ENCODE measurements at regions not wholly inside any gene's neighbourhood (a gene's known extent, or its start where the extent isn't known, plus 50 kb on each side); places are given as distances from the start of the nearest gene placed in this dataset.

DNA sequence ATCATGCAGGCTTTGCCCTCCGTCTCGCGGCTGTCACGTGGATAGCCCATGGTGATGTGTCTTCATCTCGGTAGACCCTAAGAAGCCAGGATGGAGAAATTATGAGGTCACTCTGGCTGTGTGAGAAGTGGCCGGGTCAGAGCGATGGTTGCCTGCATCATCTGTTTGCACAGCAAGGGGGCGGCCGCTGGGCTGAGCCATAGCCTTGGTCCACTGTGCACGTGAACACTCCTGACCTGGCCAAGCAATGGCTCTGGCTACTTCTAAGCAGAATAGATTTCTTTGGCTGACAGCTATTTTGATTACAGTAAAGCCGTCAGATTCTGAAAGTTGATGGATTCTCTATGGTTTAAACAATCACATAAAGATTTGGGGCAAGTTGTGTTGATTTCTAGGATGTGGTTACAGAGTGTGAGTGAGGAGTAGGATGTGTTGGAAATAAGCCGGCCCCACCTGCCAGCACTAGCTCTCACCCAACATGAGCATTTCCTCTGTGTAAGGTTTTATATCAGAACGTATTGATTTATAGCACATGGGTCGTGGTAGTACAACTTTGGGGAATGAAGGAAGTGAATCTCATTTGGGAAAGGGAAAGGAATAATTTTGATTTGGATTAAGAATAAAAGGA, 214.4 kb upstream of the GPR26 start (continued):
- TF ChIP-seq SIX1 (CRISPR knock-in tag; IDR thresholded peaks at IDR 0.05; ENCODE audit: borderline replicate concordance) (no peak), ZNF343 (CRISPR knock-in tag; IDR thresholded peaks at IDR 0.05) (no peak), FOSL2 (CRISPR knock-in tag; IDR thresholded peaks at IDR 0.05) (0 out of 2 replicates have a peak, but pooled peaks have one; percentile 29), NCOA1 (CRISPR knock-in tag; IDR thresholded peaks at IDR 0.05) (no peak), KDM6A (CRISPR knock-in tag; IDR thresholded peaks at IDR 0.05; ENCODE audit: low read depth) (no peak), BHLHE40 (IDR thresholded peaks at IDR 0.05; ENCODE audit: low read length) (peak; percentile 93), ZNF615 (CRISPR knock-in tag; IDR thresholded peaks at IDR 0.05; ENCODE audit: borderline replicate concordance) (no peak), ZNF788 (CRISPR knock-in tag; IDR thresholded peaks at IDR 0.05; ENCODE audit: borderline replicate concordance) (no peak), FOXA1 (IDR thresholded peaks at IDR 0.05) (no peak), FOXA1 (CRISPR knock-in tag; IDR thresholded peaks at IDR 0.05) (peak; percentile 86), TBL1XR1 (IDR thresholded peaks at IDR 0.05; ENCODE audit: borderline replicate concordance, low read length, partially characterized antibody) (no peak), ZNF549 (CRISPR knock-in tag; IDR thresholded peaks at IDR 0.05) (no peak)
- TF ChIP-seq, protein P1, sequence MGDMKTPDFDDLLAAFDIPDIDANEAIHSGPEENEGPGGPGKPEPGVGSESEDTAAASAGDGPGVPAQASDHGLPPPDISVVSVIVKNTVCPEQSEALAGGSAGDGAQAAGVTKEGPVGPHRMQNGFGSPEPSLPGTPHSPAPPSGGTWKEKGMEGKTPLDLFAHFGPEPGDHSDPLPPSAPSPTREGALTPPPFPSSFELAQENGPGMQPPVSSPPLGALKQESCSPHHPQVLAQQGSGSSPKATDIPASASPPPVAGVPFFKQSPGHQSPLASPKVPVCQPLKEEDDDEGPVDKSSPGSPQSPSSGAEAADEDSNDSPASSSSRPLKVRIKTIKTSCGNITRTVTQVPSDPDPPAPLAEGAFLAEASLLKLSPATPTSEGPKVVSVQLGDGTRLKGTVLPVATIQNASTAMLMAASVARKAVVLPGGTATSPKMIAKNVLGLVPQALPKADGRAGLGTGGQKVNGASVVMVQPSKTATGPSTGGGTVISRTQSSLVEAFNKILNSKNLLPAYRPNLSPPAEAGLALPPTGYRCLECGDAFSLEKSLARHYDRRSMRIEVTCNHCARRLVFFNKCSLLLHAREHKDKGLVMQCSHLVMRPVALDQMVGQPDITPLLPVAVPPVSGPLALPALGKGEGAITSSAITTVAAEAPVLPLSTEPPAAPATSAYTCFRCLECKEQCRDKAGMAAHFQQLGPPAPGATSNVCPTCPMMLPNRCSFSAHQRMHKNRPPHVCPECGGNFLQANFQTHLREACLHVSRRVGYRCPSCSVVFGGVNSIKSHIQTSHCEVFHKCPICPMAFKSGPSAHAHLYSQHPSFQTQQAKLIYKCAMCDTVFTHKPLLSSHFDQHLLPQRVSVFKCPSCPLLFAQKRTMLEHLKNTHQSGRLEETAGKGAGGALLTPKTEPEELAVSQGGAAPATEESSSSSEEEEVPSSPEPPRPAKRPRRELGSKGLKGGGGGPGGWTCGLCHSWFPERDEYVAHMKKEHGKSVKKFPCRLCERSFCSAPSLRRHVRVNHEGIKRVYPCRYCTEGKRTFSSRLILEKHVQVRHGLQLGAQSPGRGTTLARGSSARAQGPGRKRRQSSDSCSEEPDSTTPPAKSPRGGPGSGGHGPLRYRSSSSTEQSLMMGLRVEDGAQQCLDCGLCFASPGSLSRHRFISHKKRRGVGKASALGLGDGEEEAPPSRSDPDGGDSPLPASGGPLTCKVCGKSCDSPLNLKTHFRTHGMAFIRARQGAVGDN (CRISPR knock-in tag; IDR thresholded peaks at IDR 0.05): 0 out of 2 replicates have a peak, but pooled peaks have one; percentile 33
- TF ChIP-seq, protein P2, sequence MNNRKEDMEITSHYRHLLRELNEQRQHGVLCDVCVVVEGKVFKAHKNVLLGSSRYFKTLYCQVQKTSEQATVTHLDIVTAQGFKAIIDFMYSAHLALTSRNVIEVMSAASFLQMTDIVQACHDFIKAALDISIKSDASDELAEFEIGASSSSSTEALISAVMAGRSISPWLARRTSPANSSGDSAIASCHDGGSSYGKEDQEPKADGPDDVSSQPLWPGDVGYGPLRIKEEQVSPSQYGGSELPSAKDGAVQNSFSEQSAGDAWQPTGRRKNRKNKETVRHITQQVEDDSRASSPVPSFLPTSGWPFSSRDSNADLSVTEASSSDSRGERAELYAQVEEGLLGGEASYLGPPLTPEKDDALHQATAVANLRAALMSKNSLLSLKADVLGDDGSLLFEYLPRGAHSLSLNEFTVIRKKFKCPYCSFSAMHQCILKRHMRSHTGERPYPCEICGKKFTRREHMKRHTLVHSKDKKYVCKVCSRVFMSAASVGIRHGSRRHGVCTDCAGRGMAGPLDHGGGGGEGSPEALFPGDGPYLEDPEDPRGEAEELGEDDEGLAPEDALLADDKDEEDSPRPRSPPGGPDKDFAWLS (CRISPR knock-in tag; IDR thresholded peaks at IDR 0.05; ENCODE audit: borderline replicate concordance): no peak
- TF ChIP-seq, protein P3, sequence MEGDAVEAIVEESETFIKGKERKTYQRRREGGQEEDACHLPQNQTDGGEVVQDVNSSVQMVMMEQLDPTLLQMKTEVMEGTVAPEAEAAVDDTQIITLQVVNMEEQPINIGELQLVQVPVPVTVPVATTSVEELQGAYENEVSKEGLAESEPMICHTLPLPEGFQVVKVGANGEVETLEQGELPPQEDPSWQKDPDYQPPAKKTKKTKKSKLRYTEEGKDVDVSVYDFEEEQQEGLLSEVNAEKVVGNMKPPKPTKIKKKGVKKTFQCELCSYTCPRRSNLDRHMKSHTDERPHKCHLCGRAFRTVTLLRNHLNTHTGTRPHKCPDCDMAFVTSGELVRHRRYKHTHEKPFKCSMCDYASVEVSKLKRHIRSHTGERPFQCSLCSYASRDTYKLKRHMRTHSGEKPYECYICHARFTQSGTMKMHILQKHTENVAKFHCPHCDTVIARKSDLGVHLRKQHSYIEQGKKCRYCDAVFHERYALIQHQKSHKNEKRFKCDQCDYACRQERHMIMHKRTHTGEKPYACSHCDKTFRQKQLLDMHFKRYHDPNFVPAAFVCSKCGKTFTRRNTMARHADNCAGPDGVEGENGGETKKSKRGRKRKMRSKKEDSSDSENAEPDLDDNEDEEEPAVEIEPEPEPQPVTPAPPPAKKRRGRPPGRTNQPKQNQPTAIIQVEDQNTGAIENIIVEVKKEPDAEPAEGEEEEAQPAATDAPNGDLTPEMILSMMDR (CRISPR knock-in tag; IDR thresholded peaks at IDR 0.05): peak; percentile 59
- TF ChIP-seq, protein P4, sequence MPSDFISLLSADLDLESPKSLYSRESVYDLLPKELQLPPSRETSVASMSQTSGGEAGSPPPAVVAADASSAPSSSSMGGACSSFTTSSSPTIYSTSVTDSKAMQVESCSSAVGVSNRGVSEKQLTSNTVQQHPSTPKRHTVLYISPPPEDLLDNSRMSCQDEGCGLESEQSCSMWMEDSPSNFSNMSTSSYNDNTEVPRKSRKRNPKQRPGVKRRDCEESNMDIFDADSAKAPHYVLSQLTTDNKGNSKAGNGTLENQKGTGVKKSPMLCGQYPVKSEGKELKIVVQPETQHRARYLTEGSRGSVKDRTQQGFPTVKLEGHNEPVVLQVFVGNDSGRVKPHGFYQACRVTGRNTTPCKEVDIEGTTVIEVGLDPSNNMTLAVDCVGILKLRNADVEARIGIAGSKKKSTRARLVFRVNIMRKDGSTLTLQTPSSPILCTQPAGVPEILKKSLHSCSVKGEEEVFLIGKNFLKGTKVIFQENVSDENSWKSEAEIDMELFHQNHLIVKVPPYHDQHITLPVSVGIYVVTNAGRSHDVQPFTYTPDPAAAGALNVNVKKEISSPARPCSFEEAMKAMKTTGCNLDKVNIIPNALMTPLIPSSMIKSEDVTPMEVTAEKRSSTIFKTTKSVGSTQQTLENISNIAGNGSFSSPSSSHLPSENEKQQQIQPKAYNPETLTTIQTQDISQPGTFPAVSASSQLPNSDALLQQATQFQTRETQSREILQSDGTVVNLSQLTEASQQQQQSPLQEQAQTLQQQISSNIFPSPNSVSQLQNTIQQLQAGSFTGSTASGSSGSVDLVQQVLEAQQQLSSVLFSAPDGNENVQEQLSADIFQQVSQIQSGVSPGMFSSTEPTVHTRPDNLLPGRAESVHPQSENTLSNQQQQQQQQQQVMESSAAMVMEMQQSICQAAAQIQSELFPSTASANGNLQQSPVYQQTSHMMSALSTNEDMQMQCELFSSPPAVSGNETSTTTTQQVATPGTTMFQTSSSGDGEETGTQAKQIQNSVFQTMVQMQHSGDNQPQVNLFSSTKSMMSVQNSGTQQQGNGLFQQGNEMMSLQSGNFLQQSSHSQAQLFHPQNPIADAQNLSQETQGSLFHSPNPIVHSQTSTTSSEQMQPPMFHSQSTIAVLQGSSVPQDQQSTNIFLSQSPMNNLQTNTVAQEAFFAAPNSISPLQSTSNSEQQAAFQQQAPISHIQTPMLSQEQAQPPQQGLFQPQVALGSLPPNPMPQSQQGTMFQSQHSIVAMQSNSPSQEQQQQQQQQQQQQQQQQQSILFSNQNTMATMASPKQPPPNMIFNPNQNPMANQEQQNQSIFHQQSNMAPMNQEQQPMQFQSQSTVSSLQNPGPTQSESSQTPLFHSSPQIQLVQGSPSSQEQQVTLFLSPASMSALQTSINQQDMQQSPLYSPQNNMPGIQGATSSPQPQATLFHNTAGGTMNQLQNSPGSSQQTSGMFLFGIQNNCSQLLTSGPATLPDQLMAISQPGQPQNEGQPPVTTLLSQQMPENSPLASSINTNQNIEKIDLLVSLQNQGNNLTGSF (CRISPR knock-in tag; IDR thresholded peaks at IDR 0.05): no peak

Data from HepG2 (cell line).